Mucosa of descending colon (tissue), 3 donors: ENCODE measurements at regions not wholly inside any gene's neighbourhood (a gene's known extent, or its start where the extent isn't known, plus 50 kb on each side); places are given as distances from the start of the nearest gene placed in this dataset.

ENCODE experiments used
- ATAC-seq: fragments of 200-7000 bp; cut with Tn5 transposase; one replicate; pipeline ENCODE4 v1.9.1; 2020; ENCODE audit warnings: mild to moderate bottlenecking, moderate library complexity
- DNase-seq, 3 donors: peaks; one replicate each; pipeline ENCODE4 v3.0.0-alpha.2; 2020
- H3K36me3 ChIP-seq: fragments of 200-600 bp; one replicate; pipeline ENCODE4 v1.8.0; 2021; ENCODE audit warnings: low read depth, mild to moderate bottlenecking
- H3K4me1 ChIP-seq: fragments of 200-600 bp; one replicate; pipeline ENCODE4 v1.8.0; 2021; ENCODE audit warnings: low read depth, mild to moderate bottlenecking
- H3K4me3 ChIP-seq: fragments of 200-600 bp; one replicate; pipeline ENCODE4 v1.8.0; 2021; ENCODE audit warnings: mild to moderate bottlenecking
- H3K9me3 ChIP-seq: fragments of 200-600 bp; one replicate; pipeline ENCODE4 v1.8.0; 2021; ENCODE audit warnings: mild to moderate bottlenecking
- intact Hi-C, 2 donors: fragments of 100-400 bp; cut with DNase I in 1 of 2; cut with micrococcal nuclease in 1 of 2; formaldehyde crosslinking; loops; one replicate each; pipeline versions ENCODE4 v1.11.0 to v1.11.1; 2022; cut with DNase I, micrococcal nuclease
- TF ChIP-seq, protein P1 (sequence below): fragments of 200-600 bp; IDR thresholded peaks from one replicate; pipeline ENCODE4 v1.8.0; 2022; ENCODE audit warnings: antibody characterized with exemption, mild to moderate bottlenecking
- donor health status: DM: no; HTN: no; CAD: no; lungs with moderate emphysema.
- donor health status: DM: no; HTN: no; CAD: no.
- donor health status: DM: no; HTN: yes; CAD: no.

DNA sequence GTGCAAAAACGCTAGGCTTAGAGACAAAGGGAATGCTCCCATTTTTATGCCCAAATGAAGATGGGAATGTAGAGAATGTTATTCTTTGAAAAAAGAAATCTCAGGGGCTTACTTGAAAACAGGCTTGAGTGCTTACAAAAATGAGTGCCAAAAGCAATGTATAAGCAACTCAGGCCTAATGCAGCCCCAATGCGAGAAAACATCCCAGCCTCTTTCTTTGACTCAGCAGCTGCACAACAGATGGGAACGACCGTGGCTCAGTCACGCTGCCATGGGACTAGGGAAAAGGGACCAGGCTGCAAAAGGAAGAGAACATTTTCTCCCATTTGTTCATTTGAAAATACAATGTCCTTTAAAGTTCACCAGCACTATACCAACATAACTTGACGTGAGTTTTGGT, 246.4 kb upstream of the LRIG1 start:
- H3K4me1 ChIP-seq = no peaks in the 10 kb centered on the region
- no peak for ATAC-seq
- H3K36me3 ChIP-seq = no peaks in the 10 kb centered on the region
- intact Hi-C loops = no loop called here
- H3K4me3 ChIP-seq = no peak overlapping the region
- TF ChIP-seq, protein P1, sequence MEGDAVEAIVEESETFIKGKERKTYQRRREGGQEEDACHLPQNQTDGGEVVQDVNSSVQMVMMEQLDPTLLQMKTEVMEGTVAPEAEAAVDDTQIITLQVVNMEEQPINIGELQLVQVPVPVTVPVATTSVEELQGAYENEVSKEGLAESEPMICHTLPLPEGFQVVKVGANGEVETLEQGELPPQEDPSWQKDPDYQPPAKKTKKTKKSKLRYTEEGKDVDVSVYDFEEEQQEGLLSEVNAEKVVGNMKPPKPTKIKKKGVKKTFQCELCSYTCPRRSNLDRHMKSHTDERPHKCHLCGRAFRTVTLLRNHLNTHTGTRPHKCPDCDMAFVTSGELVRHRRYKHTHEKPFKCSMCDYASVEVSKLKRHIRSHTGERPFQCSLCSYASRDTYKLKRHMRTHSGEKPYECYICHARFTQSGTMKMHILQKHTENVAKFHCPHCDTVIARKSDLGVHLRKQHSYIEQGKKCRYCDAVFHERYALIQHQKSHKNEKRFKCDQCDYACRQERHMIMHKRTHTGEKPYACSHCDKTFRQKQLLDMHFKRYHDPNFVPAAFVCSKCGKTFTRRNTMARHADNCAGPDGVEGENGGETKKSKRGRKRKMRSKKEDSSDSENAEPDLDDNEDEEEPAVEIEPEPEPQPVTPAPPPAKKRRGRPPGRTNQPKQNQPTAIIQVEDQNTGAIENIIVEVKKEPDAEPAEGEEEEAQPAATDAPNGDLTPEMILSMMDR = no peak
- no peak for DNase-seq
- no peaks in the 10 kb centered on the region for H3K9me3 ChIP-seq

DNA sequence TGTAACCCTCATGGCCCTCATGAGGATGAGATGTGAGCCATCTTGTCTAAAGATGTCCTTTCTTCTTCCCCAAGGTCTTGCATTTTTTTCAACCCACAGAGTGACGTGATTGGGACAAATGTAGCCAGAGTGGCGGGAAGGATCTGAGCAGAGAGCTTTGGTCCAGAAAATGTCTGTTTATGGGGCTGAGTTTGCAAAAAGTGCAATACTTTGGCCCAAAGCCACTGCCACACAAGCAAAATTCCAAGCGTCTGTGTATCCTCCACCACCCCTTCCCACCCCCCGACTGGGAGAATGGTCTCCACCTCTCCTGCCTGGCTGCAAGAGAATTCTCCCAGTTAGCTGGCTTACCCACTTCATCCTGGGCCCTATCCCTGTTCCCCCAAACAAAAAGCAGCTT, 246.9 kb upstream of the LRIG1 start:
- intact Hi-C loops = no loop called here
- H3K4me3 ChIP-seq = no peak overlapping the region
- no peak for ATAC-seq
- no peaks in the 10 kb centered on the region for H3K9me3 ChIP-seq
- DNase-seq = no peak
- no peaks in the 10 kb centered on the region for H3K4me1 ChIP-seq
- TF ChIP-seq, protein P1 = no peak
- H3K36me3 ChIP-seq = no peaks in the 10 kb centered on the region

DNA sequence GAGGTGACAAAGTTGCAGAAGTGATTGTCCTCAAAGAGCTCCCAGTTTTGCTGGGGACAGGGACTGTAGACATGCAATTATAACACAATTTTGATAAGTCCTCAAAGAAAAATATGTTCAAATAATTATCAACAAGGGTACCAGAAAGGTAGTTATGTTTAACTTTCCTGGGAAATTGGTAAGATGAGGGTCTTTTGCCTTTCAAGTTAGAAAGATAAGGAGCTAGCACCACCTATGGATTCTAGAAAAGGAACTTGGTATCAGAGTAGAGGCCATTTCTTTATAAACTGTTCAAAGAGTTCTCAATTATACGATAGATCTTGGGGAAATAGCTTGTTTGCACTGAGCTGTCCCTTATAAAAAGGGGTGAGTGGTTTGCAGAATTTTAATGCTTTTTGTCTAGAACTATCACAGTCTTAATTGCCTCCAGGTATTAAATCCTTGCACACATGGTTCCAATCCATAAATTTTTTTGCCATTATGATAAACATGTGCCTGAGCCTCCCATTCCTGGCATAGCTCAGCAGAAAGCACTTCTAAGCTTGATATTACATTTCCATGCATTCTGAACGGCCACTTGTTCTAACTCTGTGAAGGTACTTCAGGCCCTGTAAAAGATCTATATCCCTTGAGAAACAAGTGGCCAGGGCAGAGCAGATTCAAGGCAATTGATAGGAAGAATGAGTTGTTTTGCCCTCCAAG, 247.5 kb upstream of the LRIG1 start:
- H3K36me3 ChIP-seq = no peaks in the 10 kb centered on the region
- H3K4me1 ChIP-seq = no peaks in the 10 kb centered on the region
- intact Hi-C loops = no loop called here
- TF ChIP-seq, protein P1 = no peak
- no peak for ATAC-seq
- H3K4me3 ChIP-seq = no peak overlapping the region
- H3K9me3 ChIP-seq = no peaks in the 10 kb centered on the region
- DNase-seq = no peak

DNA sequence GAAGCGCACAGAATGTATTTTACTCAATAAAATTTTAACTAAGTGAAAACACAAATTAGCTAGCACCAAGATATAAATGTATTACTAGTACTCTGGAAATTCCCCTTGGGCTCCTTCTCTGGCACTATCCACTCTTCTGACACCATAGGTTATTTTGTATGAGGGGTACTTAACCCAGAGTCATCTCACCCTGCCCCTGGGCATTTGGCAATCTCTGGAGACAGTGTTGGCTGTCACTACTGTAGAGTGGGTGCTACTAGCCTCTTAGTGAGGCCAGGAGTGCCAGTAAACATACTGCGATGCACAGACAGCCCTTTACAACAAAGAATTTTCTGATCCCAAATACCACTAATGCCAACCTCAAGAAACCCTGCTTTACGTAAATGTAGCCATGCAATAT, 246.3 kb upstream of the KBTBD8 start:
- Histone ChIP-seq H3K4me3 (no peak overlapping the region), H3K4me1 (no peaks in the 10 kb centered on the region), H3K36me3 (no peaks in the 10 kb centered on the region), H3K9me3 (no peaks in the 10 kb centered on the region)
- no peak for DNase-seq
- ATAC-seq = no peak
- TF ChIP-seq, protein P1 = no peak
- intact Hi-C loops = no loop called here

DNA sequence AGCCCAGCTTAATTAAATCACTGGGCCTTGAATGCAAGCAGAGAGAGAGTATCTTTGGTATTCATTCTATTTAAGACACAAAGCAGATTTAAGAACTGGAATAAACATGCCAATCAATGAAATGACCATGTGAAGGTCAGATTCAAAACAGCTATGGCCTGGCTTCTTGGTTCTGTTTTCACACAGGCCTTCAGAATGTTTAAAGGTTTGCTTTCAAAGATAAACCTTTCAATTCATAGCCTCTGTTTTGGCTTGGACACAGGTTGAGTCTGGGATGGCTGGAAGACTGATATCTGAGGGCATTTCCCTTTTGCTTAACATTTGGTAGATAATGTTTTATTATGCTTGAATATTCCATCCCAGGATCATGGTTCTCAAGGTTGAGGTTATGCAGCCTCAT, 244.4 kb upstream of the KBTBD8 start:
- Histone ChIP-seq H3K36me3 (no peaks in the 10 kb centered on the region), H3K9me3 (no peaks in the 10 kb centered on the region), H3K4me1 (no peaks in the 10 kb centered on the region), H3K4me3 (no peak overlapping the region)
- TF ChIP-seq, protein P1 = no peak
- intact Hi-C loops = no loop called here
- no peak for DNase-seq
- ATAC-seq = no peak

DNA sequence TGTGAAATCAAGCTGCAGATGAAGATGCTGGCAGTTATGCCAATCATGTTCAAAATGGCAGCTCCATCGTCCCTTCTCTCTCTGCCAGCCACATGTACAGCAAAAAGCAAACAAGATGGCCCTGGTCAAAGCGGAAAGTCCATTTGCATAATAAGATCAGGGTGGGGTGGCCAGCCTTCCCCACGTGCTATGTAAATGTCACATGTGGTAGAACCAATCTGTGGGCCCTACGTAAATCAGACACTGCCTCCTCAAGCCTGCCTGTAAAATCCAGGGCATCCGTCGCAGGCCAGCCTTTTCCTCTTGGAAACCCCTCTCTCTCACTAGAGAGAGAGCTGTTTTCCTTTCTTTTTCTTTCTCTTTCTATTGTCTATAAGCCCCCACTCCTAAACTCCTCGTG, 243.5 kb upstream of the KBTBD8 start:
- Histone ChIP-seq H3K4me1 (no peaks in the 10 kb centered on the region), H3K36me3 (no peaks in the 10 kb centered on the region), H3K4me3 (no peak overlapping the region), H3K9me3 (no peaks in the 10 kb centered on the region)
- ATAC-seq (no peak), DNase-seq (no peak)
- TF ChIP-seq, protein P1 = no peak
- intact Hi-C loops = no loop called here
